ENCODE measurements at regions not wholly inside any gene's neighbourhood (a gene's known extent, or its start where the extent isn't known, plus 50 kb on each side); places are given as distances from the start of the nearest gene placed in this dataset.

DNA sequence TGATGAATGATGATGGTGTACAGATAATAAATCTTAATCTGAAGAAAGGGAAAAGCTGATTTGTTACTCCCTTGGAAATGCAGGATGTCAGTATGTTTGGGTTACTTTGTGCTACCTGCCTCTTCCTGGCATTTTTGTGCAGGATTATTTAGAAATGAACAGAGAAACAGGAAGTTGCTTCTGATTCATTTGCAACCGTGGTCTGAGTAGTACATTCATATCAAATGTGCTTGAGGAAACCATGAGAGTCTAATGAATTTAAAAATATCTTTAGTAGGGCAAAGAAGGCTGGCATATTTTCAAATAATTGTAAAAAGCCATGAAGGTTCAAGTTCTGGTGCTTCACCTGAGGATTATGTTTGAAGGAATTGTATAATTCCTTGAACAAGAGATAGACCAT, 391.6 kb downstream of the TMEM161B start:
- FAIRE-seq (no peak), DNase-seq (ENCODE audit: extremely low read depth in 1 of 4, low spot score in 3 of 4) (no peak), ATAC-seq (no peak)
- H3K27ac ChIP-seq (ENCODE audit: extremely low read depth, low read depth, low read length) = no peak overlapping the region
- H3K4me2 ChIP-seq (ENCODE audit: insufficient read depth, low read length) = no peak overlapping the region
- POLR2A ChIA-PET = no interaction called here
- no peaks in the 10 kb centered on the region for H3K9me3 ChIP-seq (replicated peaks; ENCODE audit: control insufficient read depth, insufficient read depth, low read depth, low read length)
- BruUV-seq (replicated peaks) = no TSS peak
- CTCF ChIA-PET (ENCODE audit: low intra/inter-chr PET ratio) = no interaction called here
- in situ Hi-C loops (cut with MboI) = no loop called here
- WGBS (ENCODE audit: insufficient coverage, low coverage, missing lambda C conversion rate) = 0% methylated on average over 1 of the region's 1 CpG
- no peak overlapping the region for H2AFZ ChIP-seq (ENCODE audit: low read depth, low read length)
- H3K79me2 ChIP-seq (ENCODE audit: control insufficient read depth, insufficient read depth, low read length) = no peaks in the 10 kb centered on the region
- H3K36me3 ChIP-seq (ENCODE audit: control insufficient read depth, insufficient read depth, low read length) = no peaks in the 10 kb centered on the region
- no peak for TF ChIP-seq CREB3L1 (IDR thresholded peaks at IDR 0.05; ENCODE audit: borderline replicate concordance, low read depth)
- no peak for TF ChIP-seq MAFG (tag; conservative IDR thresholded peaks at IDR 0.05)
- no peak for TF ChIP-seq NONO (IDR thresholded peaks at IDR 0.05; ENCODE audit: low read depth in 2 of 2, low read length in 1 of 2)
- no peak for TF ChIP-seq HNRNPUL1 (IDR thresholded peaks at IDR 0.05; ENCODE audit: low read length)
- TF ChIP-seq ZNF217 (CRISPR knock-in tag; IDR thresholded peaks at IDR 0.05) = no peak
- no peak for TF ChIP-seq SUPT5H (IDR thresholded peaks at IDR 0.05)
- no peak for TF ChIP-seq NCOA4 (IDR thresholded peaks at IDR 0.05; ENCODE audit: partially characterized antibody)
- no peak for TF ChIP-seq MTA3 (IDR thresholded peaks at IDR 0.05; ENCODE audit: borderline replicate concordance)
- no peak for TF ChIP-seq STAG1 (CRISPR knock-in tag; IDR thresholded peaks at IDR 0.05; ENCODE audit: borderline replicate concordance)
- TF ChIP-seq CHCHD3 (CRISPR knock-in tag; IDR thresholded peaks at IDR 0.05) = no peak
- intact Hi-C loops (cut with micrococcal nuclease) = no loop called here
- no peaks in the 10 kb centered on the region for H3K4me1 ChIP-seq (replicated peaks in 1 of 2; ENCODE audit: control insufficient read depth in 2 of 2, insufficient read depth in 2 of 2, low read length in 2 of 2)
- H4K20me1 ChIP-seq (replicated peaks; ENCODE audit: control insufficient read depth, insufficient read depth, low read length) = no peaks in the 10 kb centered on the region
- no peaks in the 10 kb centered on the region for H3K9me1 ChIP-seq (ENCODE audit: control insufficient read depth, insufficient read depth, low read length)
- H3K9ac ChIP-seq (ENCODE audit: insufficient read depth in 1 of 2, low read depth in 2 of 2, low read length in 2 of 2) = no peak overlapping the region
- H3K4me3 ChIP-seq = no peak overlapping the region
- no peaks in the 10 kb centered on the region for H3K27me3 ChIP-seq (ENCODE audit: control insufficient read depth in 2 of 2, insufficient read depth in 2 of 2, low read length in 2 of 2)

Data from K562 (cell line).